Heart right ventricle (tissue), 16 donors: ENCODE measurements at regions not wholly inside any gene's neighbourhood (a gene's known extent, or its start where the extent isn't known, plus 50 kb on each side); places are given as distances from the start of the nearest gene placed in this dataset.

Experiments used
- ATAC-seq, 8 donors: fragments of 200-7000 bp; cut with Tn5 transposase; one replicate each; pipeline ENCODE4 v1.9.1; 2020; ENCODE audit warnings: mild to moderate bottlenecking in 8 of 8, moderate library complexity in 8 of 8, moderate number of reproducible peaks in 1 of 8
- DNase-seq, 2 donors: peaks; one replicate each; pipeline ENCODE4 v3.0.0-alpha.2; 2020
- H3K27ac ChIP-seq, 10 donors: fragments of 200-600 bp; sonication (generic) in 2 of 10; one replicate each; pipeline versions ENCODE4 v1.5.0 to v1.8.0; 2020 to 2022; ENCODE audit warnings: mild to moderate bottlenecking in 3 of 10
- H3K27me3 ChIP-seq, 7 donors: fragments of 200-600 bp; one replicate each; pipeline ENCODE4 v1.8.0; 2021 to 2022; ENCODE audit warnings: mild to moderate bottlenecking in 2 of 7
- H3K36me3 ChIP-seq, 9 donors: fragments of 200-600 bp; sonication (generic) in 1 of 9; one replicate each; pipeline versions ENCODE4 v1.5.0 to v1.8.0; 2020 to 2022; ENCODE audit warnings: mild to moderate bottlenecking in 2 of 9
- H3K4me1 ChIP-seq, 9 donors: fragments of 200-600 bp; sonication (generic) in 1 of 9; one replicate each; pipeline versions ENCODE4 v1.5.0 to v1.8.0; 2020 to 2022; ENCODE audit warnings: mild to moderate bottlenecking in 4 of 9
- H3K4me3 ChIP-seq, 10 donors: fragments of 200-600 bp; sonication (generic) in 2 of 10; one replicate each; pipeline versions ENCODE4 v1.5.0 to v1.8.0; 2020 to 2022; ENCODE audit warnings: mild to moderate bottlenecking in 7 of 10, moderate library complexity in 2 of 10
- H3K9me3 ChIP-seq, 11 donors: fragments of 200-600 bp in 10 of 11; sonication (generic) in 2 of 11; one replicate each; pipeline versions ENCODE4 v1.5.0 to v1.8.0; 2013 to 2022; ENCODE audit warnings: mild to moderate bottlenecking in 2 of 11, control low read depth in 1 of 11, moderate library complexity in 1 of 11
- WGBS, 2 donors: extraction: QIAGEN DNeasy Blood & Tissue Kit; methylation state at CpG; one replicate each; pipeline ENCODE4 v1.1.7; 2013; ENCODE audit warnings: inconsistent platforms in 1 of 2; 5-methylcytosine and 5-hydroxymethylcytosine counted together
- intact Hi-C, 10 donors: fragments of 100-400 bp; cut with DNase I; formaldehyde crosslinking; loops; one replicate each; pipeline versions ENCODE4 v1.11.1 to v1.14.2; 2022
- TF ChIP-seq, protein P1 (sequence below), 9 donors: fragments of 200-600 bp; sonication (generic) in 2 of 9; IDR thresholded peaks; one replicate each; pipeline versions ENCODE4 v1.5.0 to v1.8.0; 2021 to 2022; ENCODE audit warnings: antibody characterized with exemption in 9 of 9, mild to moderate bottlenecking in 5 of 9, moderate library complexity in 1 of 9
- donor health status: Arrhythmogenic right ventricular cardiomyopathy.
- donor health status: ischemic (EF 13 %, LVEDD 7.1; RV severe dilation, severe dysfunction).
- donor health status: healthy with polysubstance abuse.
- donor health status: DM: no; HTN: yes; CAD: no.
- donor health status: DM: no; HTN: no; CAD: no.
- donor health status: ischemic (EF 25% LVEDD 6.9; RV normal size, moderate dysfunction).
- donor health status: ischemic (EF 25% LVEDD 5.7; RV mildly dilated, moderate dysfunction).
- donor health status: healthy.
- donor health status: DM: yes; HTN: yes; CAD: no.
- donor health status: Ischemic cardiomyopathy.
- donor health status: ischemic (EF 35%, LVEDD 5.7; RV mildly dilated, moderate dysfunction).
- donor health status: nonischemic (EF 11% LVEDD 7.7; RV severe dilation, severe dysfunction).
- donor health status: DM: yes; HTN: yes; CAD: no.
- donor health status: PGD.
- donor health status: ischemic (EF 29% LVEDD 5.4; RV normal size, mild dysfunction).
- donor health status: nonischemic (EF 23%, LVEDD 6.1; RV moderate dilation, normal function).

DNA sequence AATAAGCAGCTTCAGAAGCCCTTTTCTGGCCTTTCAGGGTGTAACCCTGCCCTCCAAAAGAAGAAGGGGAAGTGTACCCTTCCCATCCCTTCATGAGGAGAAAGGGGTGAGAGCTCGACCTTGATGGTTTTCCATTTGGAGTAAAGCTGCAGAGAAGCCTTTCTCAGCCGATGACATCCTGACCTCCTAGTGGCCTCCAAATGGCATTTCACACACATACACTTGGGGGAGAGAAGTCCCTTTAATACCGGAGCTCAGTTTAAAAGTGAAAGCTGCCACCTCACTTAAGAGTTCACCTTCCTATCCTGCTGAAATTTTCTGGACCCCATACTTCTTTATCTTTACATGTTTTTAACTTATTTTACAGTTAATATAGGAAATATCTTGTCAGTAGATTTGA lies 716.7 kb downstream of the DCDC2C start:
- TF ChIP-seq, protein P1, sequence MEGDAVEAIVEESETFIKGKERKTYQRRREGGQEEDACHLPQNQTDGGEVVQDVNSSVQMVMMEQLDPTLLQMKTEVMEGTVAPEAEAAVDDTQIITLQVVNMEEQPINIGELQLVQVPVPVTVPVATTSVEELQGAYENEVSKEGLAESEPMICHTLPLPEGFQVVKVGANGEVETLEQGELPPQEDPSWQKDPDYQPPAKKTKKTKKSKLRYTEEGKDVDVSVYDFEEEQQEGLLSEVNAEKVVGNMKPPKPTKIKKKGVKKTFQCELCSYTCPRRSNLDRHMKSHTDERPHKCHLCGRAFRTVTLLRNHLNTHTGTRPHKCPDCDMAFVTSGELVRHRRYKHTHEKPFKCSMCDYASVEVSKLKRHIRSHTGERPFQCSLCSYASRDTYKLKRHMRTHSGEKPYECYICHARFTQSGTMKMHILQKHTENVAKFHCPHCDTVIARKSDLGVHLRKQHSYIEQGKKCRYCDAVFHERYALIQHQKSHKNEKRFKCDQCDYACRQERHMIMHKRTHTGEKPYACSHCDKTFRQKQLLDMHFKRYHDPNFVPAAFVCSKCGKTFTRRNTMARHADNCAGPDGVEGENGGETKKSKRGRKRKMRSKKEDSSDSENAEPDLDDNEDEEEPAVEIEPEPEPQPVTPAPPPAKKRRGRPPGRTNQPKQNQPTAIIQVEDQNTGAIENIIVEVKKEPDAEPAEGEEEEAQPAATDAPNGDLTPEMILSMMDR (IDR thresholded peaks at IDR 0.05) = no peak
- no peak overlapping the region for H3K27ac ChIP-seq
- ATAC-seq (no peak), DNase-seq (no peak)
- H3K4me3 ChIP-seq = no peak overlapping the region
- H3K27me3 ChIP-seq = no peaks in the 10 kb centered on the region
- intact Hi-C loops = no loop called here
- peaks cover 0 to 11% (median 0%) of the 10 kb centered on the region in 11 donors for H3K9me3 ChIP-seq
- H3K36me3 ChIP-seq = no peaks in the 10 kb centered on the region
- H3K4me1 ChIP-seq = no peaks in the 10 kb centered on the region
- 27 to 29% methylated on average over 3 of the region's 3 CpGs for WGBS, 2 donors

DNA sequence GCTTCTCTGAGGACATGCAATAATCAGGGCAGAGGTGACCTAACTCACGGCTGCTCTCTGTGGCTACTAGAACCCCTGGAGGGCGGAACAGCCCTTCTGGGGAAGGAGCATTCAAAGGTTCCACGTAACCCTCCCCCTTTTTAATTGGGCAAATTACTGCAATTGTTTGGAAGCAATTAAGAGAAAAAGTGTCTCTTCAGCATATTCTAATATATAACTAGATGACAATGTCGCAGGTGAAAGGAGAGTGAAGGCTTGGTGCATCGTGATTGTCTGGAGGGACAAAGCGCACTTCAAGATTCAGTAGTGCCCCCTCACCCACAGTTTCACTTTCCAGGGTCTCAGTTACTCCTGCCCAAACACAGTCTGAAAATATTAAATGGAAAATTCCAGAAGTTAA lies 720.8 kb downstream of the DCDC2C start:
- WGBS, 2 donors = 84 to 93% methylated on average over 6 of the region's 6 CpGs
- H3K9me3 ChIP-seq = no peaks in the 10 kb centered on the region
- H3K4me3 ChIP-seq = no peak overlapping the region
- no peaks in the 10 kb centered on the region for H3K4me1 ChIP-seq
- TF ChIP-seq, protein P1 (IDR thresholded peaks at IDR 0.05) = no peak
- H3K27ac ChIP-seq = no peak overlapping the region
- ATAC-seq (no peak), DNase-seq (no peak)
- no peaks in the 10 kb centered on the region for H3K27me3 ChIP-seq
- no peaks in the 10 kb centered on the region for H3K36me3 ChIP-seq
- intact Hi-C loops = no loop called here

DNA sequence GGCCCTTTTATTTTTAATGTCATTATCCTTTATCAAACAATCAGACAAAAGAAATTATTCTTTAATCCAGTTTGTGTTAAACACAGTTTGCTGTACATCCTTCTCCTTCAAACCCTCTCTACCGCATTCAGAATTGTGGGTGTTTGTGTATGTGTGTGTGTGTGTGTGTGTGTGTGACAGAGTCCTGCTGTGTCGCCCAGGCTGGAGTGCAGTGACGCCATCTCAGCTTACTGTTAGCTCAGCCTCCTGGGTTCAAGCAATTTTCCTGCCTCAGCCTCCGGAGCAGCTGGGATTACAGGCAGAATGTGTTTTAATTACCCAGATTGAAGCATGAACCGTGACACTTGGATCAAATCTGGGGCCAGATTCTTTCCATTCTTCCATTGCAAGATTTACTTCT lies 723.7 kb downstream of the DCDC2C start:
- TF ChIP-seq, protein P1 (IDR thresholded peaks at IDR 0.05) = no peak
- Histone ChIP-seq H3K9me3 (no peaks in the 10 kb centered on the region), H3K27ac (no peak overlapping the region), H3K36me3 (no peaks in the 10 kb centered on the region), H3K4me3 (no peak overlapping the region), H3K27me3 (no peaks in the 10 kb centered on the region), H3K4me1 (no peaks in the 10 kb centered on the region)
- WGBS, 2 donors = 76 to 81% methylated on average over 5 of the region's 5 CpGs
- intact Hi-C loops = no loop called here
- DNase-seq = no peak
- no peak for ATAC-seq

DNA sequence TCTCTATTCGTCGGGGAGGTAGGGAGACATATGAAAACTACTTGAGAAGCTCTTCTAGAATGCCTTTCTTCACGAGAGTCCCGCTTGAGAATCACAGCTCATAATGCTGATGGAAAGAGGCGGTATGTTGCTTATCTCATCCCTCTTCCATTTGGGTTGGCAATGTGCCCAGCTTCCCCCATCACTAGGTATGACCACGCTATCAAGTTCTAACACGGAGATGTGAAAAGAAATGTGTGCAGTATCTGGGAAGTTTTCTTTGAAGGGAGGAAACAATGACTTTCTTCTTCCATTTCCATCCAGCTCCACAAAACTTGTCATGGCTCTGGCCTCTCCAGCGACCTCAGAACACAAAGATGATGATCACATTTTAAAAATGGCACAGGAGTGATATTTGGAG lies 742.4 kb downstream of the DCDC2C start:
- no peak overlapping the region for H3K4me3 ChIP-seq
- TF ChIP-seq, protein P1 (IDR thresholded peaks at IDR 0.05) = no peak
- ATAC-seq (no peak), DNase-seq (no peak)
- peaks cover 0 to 22% (median 0%) of the 10 kb centered on the region in 11 donors for H3K9me3 ChIP-seq
- whole genome bisulfite sequencing, 2 donors = 12 to 15% methylated on average over 8 of the region's 8 CpGs
- no peak overlapping the region for H3K27ac ChIP-seq
- intact Hi-C loops = no loop called here
- H3K4me1 ChIP-seq = no peaks in the 10 kb centered on the region
- H3K27me3 ChIP-seq = no peaks in the 10 kb centered on the region
- H3K36me3 ChIP-seq = no peaks in the 10 kb centered on the region

DNA sequence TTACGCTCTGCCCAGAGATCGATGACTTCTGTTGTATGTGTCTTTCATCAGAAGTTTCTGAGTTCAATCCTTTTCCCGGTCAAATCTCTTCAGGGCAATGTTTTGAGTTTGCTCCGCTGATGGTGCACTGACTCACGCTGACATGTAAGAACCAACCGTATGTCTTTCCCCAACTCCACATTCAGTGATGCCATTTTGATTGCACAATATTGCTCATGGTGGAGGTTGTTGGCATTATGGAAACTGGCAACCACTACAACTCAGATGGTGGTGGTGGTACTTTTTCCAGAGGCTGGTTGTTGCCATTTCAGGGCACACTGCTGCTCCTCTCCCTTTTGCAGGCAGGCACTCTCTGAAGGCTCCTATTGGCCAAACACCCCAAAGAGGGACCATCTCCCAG lies 751.5 kb downstream of the DCDC2C start:
- TF ChIP-seq, protein P1 (IDR thresholded peaks at IDR 0.05) = no peak
- Histone ChIP-seq H3K9me3 (peaks cover 0 to 19% (median 0%) of the 10 kb centered on the region in 11 donors), H3K36me3 (no peaks in the 10 kb centered on the region), H3K27ac (no peak overlapping the region), H3K4me1 (no peaks in the 10 kb centered on the region), H3K27me3 (no peaks in the 10 kb centered on the region), H3K4me3 (no peak overlapping the region)
- DNase-seq = no peak
- WGBS, 2 donors = 90 to 96% methylated on average over 6 of the region's 6 CpGs
- ATAC-seq = no peak
- intact Hi-C loops = no loop called here
